ENCODE measurements at regions not wholly inside any gene's neighbourhood (a gene's known extent, or its start where the extent isn't known, plus 50 kb on each side); places are given as distances from the start of the nearest gene placed in this dataset.

GRCh38 chr2:239692919-239693318 is 292.1 kb upstream of the HDAC4 start:
- TF ChIP-seq CTCF (IDR thresholded peaks at IDR 0.05; ENCODE audit: partially characterized antibody, unreplicated experiment): no peak
- no peaks in the 10 kb centered on the region for H3K36me3 Mint-ChIP-seq (ENCODE audit: unreplicated experiment)
- DNase-seq: no peak
- H3K4me3 Mint-ChIP-seq (ENCODE audit: unreplicated experiment): no peak overlapping the region
- peaks cover 4% of the 10 kb centered on the region for H3K9me3 Mint-ChIP-seq (ENCODE audit: unreplicated experiment)
- no peaks in the 10 kb centered on the region for H3K4me1 Mint-ChIP-seq (ENCODE audit: low read depth, unreplicated experiment)
- H3K27ac Mint-ChIP-seq (ENCODE audit: unreplicated experiment): no peak overlapping the region
- no peaks in the 10 kb centered on the region for H3K27me3 Mint-ChIP-seq (ENCODE audit: unreplicated experiment)

DNA sequence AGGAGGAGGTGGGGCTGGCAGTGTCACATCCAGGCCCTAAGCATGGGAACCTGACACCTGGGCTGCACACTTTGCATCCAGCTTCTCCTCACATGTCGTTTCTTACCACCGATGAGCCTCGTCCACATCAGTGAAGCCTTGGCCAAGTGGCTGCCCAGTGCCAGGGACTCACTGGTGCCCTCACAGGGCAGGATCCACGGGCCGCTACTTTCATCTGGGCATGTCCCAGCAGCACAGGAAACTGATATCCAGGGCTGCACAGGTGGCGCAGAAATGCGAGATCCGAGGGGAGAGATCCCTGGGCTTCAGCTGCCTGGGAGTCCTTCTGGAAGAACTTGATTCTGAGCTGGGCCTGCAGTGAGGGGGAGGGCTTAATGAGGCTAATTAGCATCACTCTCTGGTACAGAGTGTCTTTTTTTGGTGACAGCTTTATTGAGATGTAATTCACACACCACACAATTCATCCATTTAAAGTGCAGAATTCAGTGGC is 291.6 kb upstream of the HDAC4 start:
- TF ChIP-seq CTCF (IDR thresholded peaks at IDR 0.05; ENCODE audit: partially characterized antibody, unreplicated experiment): no peak
- H3K36me3 Mint-ChIP-seq (ENCODE audit: unreplicated experiment): no peaks in the 10 kb centered on the region

DNA sequence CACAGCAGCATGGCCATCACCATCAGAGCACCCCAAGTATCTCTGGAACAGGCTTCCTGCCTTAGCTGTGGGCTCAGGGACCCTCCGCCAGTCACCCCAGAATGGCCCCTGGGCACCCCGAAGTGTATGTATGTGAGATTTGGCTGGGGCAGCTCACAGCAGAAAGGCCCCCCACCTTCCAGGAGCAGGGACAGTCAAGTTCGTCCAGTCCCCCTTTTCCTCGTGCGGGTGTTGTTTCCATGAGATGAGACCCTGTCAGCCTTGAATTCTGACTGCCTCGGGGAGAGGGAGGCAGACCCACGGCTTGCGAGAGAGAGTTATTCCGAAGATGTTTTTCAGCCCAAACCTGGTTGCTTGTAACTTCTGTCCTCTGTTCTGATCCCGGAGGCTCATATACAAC is 290.9 kb upstream of the HDAC4 start:
- H3K36me3 Mint-ChIP-seq (ENCODE audit: unreplicated experiment): no peaks in the 10 kb centered on the region
- H3K4me3 Mint-ChIP-seq (ENCODE audit: unreplicated experiment): no peak overlapping the region
- no peaks in the 10 kb centered on the region for H3K4me1 Mint-ChIP-seq (ENCODE audit: low read depth, unreplicated experiment)
- DNase-seq: no peak
- TF ChIP-seq CTCF (IDR thresholded peaks at IDR 0.05; ENCODE audit: partially characterized antibody, unreplicated experiment): no peak
- peaks cover 4% of the 10 kb centered on the region for H3K9me3 Mint-ChIP-seq (ENCODE audit: unreplicated experiment)
- H3K27ac Mint-ChIP-seq (ENCODE audit: unreplicated experiment): no peak overlapping the region
- H3K27me3 Mint-ChIP-seq (ENCODE audit: unreplicated experiment): no peaks in the 10 kb centered on the region

More for the DNA sequence above, 291.6 kb upstream of the HDAC4 start:
- no peaks in the 10 kb centered on the region for H3K4me1 Mint-ChIP-seq (ENCODE audit: low read depth, unreplicated experiment)
- DNase-seq: no peak
- no peak overlapping the region for H3K4me3 Mint-ChIP-seq (ENCODE audit: unreplicated experiment)
- H3K27me3 Mint-ChIP-seq (ENCODE audit: unreplicated experiment): no peaks in the 10 kb centered on the region
- H3K9me3 Mint-ChIP-seq (ENCODE audit: unreplicated experiment): peaks cover 4% of the 10 kb centered on the region
- no peak overlapping the region for H3K27ac Mint-ChIP-seq (ENCODE audit: unreplicated experiment)

GRCh38 chr2:239690651-239691631 is 290.1 kb upstream of the HDAC4 start:
- Mint-ChIP-seq H3K9me3 (ENCODE audit: unreplicated experiment) (peaks cover 1% of the 10 kb centered on the region), H3K27me3 (ENCODE audit: unreplicated experiment) (no peaks in the 10 kb centered on the region), H3K4me1 (ENCODE audit: low read depth, unreplicated experiment) (no peaks in the 10 kb centered on the region), H3K4me3 (ENCODE audit: unreplicated experiment) (no peak overlapping the region), H3K27ac (ENCODE audit: unreplicated experiment) (no peak overlapping the region), H3K36me3 (ENCODE audit: unreplicated experiment) (no peaks in the 10 kb centered on the region)
- no peak for DNase-seq
- TF ChIP-seq CTCF (IDR thresholded peaks at IDR 0.05; ENCODE audit: partially characterized antibody, unreplicated experiment): no peak

DNA sequence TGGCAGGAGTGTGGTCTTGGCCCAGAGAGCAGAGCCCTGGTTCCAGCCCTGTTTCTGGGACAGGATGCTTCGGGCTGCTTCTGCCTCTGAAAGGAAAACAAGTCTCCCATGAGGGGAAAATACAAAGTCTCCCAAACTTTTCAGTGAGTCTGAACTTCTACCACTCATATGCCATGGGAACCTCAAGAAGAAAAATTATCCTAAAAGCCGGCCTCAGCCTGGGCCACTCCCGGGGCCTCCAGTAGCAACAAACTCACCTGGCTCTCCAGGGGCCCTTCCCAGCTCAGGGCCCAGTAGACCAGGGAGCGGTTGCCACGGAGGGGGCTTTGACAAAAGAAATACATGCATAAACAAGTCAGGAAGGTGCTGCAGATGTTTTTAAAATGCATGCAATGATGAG is 289.2 kb upstream of the HDAC4 start:
- Mint-ChIP-seq H3K4me3 (ENCODE audit: unreplicated experiment) (no peak overlapping the region), H3K27ac (ENCODE audit: unreplicated experiment) (no peak overlapping the region), H3K27me3 (ENCODE audit: unreplicated experiment) (no peaks in the 10 kb centered on the region), H3K9me3 (ENCODE audit: unreplicated experiment) (no peaks in the 10 kb centered on the region), H3K36me3 (ENCODE audit: unreplicated experiment) (no peaks in the 10 kb centered on the region), H3K4me1 (ENCODE audit: low read depth, unreplicated experiment) (no peaks in the 10 kb centered on the region)
- no peak for TF ChIP-seq CTCF (IDR thresholded peaks at IDR 0.05; ENCODE audit: partially characterized antibody, unreplicated experiment)
- no peak for DNase-seq
